HG03280 (cell line): ENCODE measurements at regions not wholly inside any gene's neighbourhood (a gene's known extent, or its start where the extent isn't known, plus 50 kb on each side); places are given as distances from the start of the nearest gene placed in this dataset.

Source experiments
- ATAC-seq: cut with Tn5 transposase; IDR thresholded peaks from one replicate; pipeline ENCODE4 v1.9.1; 2021; ENCODE audit warnings: mild to moderate bottlenecking, moderate library complexity; ENCODE audit not compliant: unreplicated experiment

DNA sequence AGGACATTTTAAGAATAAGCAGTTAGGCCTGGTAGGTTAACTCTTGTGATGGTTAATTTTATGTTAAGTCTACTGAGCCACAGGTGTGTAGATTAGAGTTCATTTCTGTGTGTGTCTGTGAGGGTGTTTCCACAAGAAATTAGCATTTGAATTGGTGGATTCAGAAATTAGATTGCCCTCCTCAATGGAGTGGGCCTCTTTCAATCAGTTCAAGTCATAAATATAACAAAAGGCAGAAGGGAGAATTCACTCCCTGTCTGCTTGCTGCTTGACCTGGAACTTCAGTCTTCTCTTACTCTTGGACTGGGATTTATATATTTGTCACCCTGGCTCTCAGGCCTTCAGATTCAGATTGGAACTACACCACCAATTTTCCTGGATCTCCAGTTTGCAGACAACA is 55.3 kb upstream of the POM121L12 start:
- ATAC-seq = no peak

DNA sequence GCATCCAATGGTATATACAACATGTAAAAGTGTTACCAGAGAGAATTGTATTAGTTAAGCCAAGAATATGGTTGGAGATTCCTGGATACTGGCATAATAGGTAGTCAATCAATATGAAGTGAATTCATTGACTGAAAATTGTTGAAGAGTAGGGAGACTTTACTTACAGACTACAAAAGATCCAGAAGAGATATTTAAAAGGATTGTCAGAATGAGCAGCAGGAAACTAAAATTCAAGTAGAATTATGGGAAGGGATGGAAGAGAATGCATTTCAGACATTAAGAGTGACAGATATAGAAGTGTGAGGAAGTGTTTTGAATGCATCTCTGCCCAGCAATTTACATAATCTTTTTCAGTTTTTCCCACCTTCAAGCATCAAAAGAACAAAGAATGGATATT is 62.3 kb upstream of the POM121L12 start:
- ATAC-seq = no peak

DNA sequence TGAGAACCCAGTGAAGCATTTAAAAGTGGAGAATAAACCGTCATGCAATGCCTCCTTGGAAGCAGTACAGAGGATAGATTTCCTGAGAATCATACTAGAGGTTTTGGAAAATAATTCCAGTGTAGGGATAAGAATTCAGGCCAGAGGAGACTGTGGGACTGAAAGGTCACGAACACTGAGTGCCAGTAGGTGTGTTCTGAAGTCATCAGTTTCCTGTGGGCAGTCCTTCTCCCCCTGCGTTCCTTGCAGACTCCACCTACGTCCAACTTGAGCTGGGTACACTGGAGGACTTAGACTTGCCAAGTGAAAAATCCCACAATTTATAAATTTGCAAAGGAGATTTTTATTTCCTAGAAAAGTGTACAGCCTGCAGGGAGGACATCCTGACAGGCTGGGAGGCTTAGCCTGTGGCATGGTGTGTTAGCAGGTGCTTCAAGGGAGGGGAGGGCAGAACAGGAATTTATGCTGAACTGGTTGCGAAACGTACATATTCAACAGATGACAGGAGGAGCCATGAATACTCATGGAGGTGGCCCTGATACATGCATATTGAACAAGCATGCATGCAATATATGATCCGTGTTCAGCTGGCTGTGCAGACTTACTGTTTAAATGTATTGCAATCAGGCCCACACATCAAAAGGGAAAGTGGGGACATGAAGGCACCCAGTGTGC is 72.9 kb upstream of the POM121L12 start:
- no peak for ATAC-seq

DNA sequence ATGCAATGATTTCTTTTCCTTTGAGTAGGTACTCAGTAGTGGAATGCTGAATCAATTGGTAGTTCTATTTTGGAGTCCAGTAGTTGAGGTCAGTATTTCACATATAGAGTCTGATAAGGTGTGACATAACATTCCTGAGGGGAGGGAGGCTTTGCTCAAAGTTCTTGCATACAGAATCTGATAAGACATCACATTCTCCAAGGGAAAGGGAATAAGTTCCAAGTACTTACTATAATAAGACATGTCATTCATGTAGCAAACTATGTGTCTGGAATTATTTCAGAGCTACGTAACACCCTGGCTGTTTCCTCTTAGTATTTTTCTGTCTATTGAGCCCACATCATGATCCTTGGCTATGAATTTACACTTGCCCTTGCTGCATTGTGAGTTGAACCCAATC is 74.3 kb upstream of the POM121L12 start:
- no peak for ATAC-seq

DNA sequence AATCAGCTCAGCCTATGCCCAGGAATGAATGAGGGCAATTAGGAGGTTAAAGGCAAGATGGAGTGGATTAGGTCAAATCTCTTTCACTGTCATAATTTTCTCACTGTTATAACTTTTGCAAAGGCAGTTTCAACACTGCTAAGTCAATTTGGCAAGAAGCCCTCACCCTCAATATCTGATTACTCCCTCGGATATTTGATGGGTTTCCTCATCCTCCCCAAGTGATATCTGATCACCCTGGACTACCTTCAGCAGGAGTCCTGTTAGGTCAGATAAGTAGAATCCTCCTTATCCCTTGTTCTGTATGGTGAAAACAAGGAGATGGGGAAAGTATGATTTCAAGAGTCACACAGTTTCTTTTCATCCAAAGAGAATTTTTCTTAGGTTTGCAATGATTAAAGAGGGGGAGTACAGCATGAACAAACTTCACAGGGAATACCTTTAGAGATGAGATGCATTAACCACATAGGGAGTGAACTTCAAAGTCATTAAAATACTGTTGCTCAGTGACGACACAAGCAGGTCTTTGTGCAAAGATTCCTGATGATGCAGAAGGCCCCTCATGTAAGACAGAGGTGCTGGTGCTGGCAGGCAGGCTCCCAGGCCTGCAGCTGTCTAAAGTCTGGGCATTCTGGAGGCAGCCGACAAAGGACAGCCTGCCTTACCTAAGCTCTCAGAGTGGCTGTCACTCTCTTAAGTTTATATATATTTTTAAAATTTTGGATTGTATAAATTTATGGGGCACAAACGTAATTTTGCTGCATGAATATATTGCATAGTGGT is 75.4 kb upstream of the POM121L12 start:
- ATAC-seq = no peak

GRCh38 chr7:52959336-52959735 is 76.1 kb upstream of the POM121L12 start:
- ATAC-seq = no peak

GRCh38 chr7:52958621-52959140 is 76.8 kb upstream of the POM121L12 start:
- ATAC-seq = no peak

DNA sequence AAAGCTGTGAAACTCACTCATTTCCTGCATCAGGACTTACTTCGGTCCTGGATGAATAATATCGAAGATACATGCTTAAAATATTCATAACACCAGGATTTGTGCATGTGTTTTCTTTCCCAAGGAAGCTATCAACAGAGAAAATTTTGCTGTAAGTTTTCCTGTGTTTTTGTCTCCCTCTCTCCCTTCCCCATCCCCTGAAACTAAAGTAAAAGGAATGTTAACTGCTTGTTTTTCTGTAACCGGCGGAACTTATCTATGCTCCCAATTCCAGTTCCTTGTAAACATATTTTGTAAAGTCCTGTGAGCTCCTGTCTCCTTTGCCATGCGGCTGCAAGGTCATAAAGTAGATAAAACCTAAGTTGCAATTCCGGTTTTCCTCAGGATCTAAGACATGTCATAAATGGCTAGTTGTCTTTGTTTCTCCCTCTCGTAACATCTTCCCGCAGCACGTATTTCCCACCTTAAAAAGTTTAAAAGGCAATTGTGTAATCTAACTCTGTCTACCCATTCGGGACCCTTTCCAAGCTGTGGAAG is 79.0 kb upstream of the POM121L12 start:
- ATAC-seq = no peak

DNA sequence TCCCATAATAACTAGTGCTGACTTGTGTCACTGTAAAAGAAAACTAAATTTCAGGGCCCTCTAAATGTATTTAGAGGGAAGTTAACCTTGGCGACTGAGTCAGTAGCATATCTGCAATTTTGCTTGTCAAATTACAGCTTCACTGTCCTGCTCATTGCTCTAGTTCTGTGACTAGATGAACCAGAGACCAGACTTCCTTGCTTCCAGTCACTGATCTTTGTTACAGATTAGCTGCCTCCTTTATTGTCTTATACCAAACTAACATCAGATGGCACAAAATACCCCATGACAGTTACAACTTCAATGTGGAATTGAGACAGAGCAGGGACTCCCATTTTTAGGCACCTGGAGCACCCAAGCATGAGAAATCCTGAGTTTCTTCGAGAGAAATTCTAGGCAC is 79.9 kb upstream of the POM121L12 start:
- ATAC-seq = no peak

GRCh38 chr7:52944921-52945320 is 90.5 kb upstream of the POM121L12 start:
- no peak for ATAC-seq

DNA sequence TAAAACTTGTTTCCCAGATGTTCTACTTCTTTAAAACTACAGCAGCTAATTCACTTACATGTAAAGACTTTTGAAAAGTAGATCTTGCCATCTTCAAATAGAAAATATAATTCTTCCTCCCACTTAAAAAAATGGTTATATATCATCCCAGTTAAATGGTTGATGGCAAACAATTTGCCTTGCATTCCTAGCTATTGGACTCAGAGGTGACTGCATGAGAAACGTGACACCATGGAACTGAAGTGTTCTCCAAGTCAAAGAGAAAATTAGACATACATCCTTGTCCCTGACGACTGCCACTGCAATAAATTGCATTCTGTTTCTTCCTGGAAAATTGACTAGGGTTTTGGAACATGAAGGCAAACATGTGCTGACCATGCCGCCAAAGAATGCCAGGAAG is 95.0 kb upstream of the POM121L12 start:
- ATAC-seq = no peak

- ATAC-seq = no peak
Measured at GRCh38 chr7:52938455-52939133, 96.8 kb upstream of the POM121L12 start.

DNA sequence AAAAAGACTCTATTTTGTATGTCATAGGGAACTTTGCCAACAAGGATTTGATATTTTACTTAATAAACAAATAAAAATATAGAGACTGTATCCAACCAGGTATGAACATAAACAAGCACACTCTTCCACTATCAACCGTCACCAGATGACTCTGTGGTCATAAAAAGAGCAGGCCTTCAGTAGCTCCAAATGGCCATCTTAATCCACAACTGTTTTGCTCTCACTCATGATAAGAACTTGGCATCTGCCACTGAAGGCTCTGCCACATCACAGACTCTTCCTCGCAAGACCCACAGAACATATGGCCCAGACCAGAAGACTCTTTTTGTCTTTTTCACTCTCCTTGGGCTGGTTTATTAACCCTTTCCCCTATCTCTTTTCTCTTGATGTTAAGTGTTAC is 98.7 kb upstream of the POM121L12 start:
- no peak for ATAC-seq

- no peak for ATAC-seq
Measured at GRCh38 chr7:52928591-52928990, 106.8 kb upstream of the POM121L12 start.

- ATAC-seq = no peak
Measured at GRCh38 chr7:52925332-52925731, 110.1 kb upstream of the POM121L12 start.

- no peak for ATAC-seq
Measured at GRCh38 chr7:52920977-52921376, 114.5 kb upstream of the POM121L12 start.

DNA sequence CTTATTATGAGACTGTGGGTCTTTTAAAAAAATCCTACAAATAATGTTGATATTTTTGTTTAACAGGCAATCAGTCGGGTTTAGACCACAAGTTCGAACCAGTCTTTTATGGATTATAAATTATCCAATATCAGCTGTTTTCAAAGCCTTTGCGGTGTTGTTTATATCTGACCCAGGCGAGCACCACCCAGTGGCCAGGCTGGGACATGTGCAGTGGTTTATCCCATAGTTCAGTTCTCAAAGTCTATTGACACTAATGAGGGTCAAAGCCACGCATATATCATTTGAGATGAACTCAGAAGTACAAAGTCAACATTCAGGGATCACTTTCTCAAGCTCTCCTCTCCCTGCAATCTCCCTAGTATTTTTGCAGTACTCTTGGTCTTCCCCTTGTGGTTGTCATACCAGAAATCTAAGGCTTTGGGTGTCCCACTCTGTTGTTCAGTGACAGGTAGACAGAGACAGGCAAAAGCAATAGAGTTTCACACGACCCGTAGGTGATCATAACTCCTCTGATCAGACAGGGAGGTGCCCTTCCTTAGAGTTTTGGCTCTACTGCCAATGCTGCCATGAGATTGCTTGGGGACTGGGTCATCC is 117.4 kb upstream of the POM121L12 start:
- ATAC-seq = no peak

GRCh38 chr7:52911795-52912194 is 123.6 kb upstream of the POM121L12 start:
- ATAC-seq = no peak

- ATAC-seq = no peak
Measured at GRCh38 chr7:52911326-52911725, 124.1 kb upstream of the POM121L12 start.

DNA sequence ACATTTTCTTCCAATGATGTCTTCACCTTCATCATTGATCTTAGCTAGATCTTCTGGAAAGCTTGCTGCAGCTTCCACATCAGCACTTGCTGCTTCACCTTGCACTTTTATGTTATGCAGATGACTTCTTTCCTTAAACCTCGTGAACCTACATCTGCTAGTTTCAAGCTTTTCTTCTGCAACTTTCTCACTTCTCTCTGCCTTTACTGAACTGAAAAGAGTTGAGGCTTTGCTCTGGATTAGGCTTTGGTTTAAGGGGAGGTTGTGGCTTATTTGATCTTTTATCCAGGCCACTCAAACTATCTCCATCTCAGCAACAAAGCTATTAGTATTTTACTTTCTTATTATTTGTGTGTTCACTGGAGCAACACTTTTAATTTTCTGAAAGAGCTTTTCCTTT is 125.5 kb upstream of the POM121L12 start:
- no peak for ATAC-seq

- ATAC-seq = no peak
Measured at GRCh38 chr7:52909131-52909530, 126.3 kb upstream of the POM121L12 start.
